ENCODE measurements at regions not wholly inside any gene's neighbourhood (a gene's known extent, or its start where the extent isn't known, plus 50 kb on each side); places are given as distances from the start of the nearest gene placed in this dataset.
A peak's percentile ranks its signal among the peaks of the same experiment; 100 is the strongest.

- CTCF ChIA-PET: no interaction called here
- POLR2A ChIA-PET: no interaction called here
- H3K4me3 ChIP-seq (ENCODE audit: low read depth, low read length): no peak overlapping the region
- H3K27me3 ChIP-seq (ENCODE audit: control insufficient read depth, insufficient read depth, low read length): no peaks in the 10 kb centered on the region
- H3K9me3 ChIP-seq (ENCODE audit: control insufficient read depth, insufficient read depth, low read length): no peaks in the 10 kb centered on the region; the same call in 1 of the 2 replicates
- no peak for DNase-seq (ENCODE audit: low read depth, low spot score)
- H3K27ac ChIP-seq (ENCODE audit: low read depth, low read length): no peak overlapping the region
- peak; percentile 25; the same call in 1 of the 2 replicates for TF ChIP-seq CTCF (IDR thresholded peaks at IDR 0.05; ENCODE audit: low read depth, low read length)
Observed at GRCh38 chr2:53473236-53473635, 294.4 kb upstream of the CHAC2 start.

GRCh38 chr2:53467467-53468180 lies 300.0 kb upstream of the CHAC2 start:
- no peak for TF ChIP-seq CTCF (IDR thresholded peaks at IDR 0.05; ENCODE audit: low read depth, low read length)
- no peak for DNase-seq (ENCODE audit: low read depth, low spot score)
- ChIA-PET POLR2A (interaction anchor here (0.6 kb wide), 1 partner anchor 238 kb away, joined by 3 read pairs; no protein-coding TSS in a partner anchor), CTCF (no interaction called here)
- no peak overlapping the region for H3K27ac ChIP-seq (ENCODE audit: low read depth, low read length)
- H3K27me3 ChIP-seq (ENCODE audit: control insufficient read depth, insufficient read depth, low read length): no peaks in the 10 kb centered on the region
- H3K9me3 ChIP-seq (ENCODE audit: control insufficient read depth, insufficient read depth, low read length): no peaks in the 10 kb centered on the region; the same call in 1 of the 2 replicates
- H3K4me3 ChIP-seq (ENCODE audit: low read depth, low read length): no peak overlapping the region

GRCh38 chr2:53463806-53464726 lies 303.5 kb upstream of the CHAC2 start:
- TF ChIP-seq CTCF (IDR thresholded peaks at IDR 0.05; ENCODE audit: low read depth, low read length): no peak
- Histone ChIP-seq H3K4me3 (ENCODE audit: low read depth, low read length) (no peak overlapping the region), H3K27ac (ENCODE audit: low read depth, low read length) (no peak overlapping the region), H3K27me3 (ENCODE audit: control insufficient read depth, insufficient read depth, low read length) (no peaks in the 10 kb centered on the region), H3K9me3 (ENCODE audit: control insufficient read depth, insufficient read depth, low read length) (no peaks in the 10 kb centered on the region)
- CTCF ChIA-PET: no interaction called here
- no peak for DNase-seq (ENCODE audit: low read depth, low spot score)
- POLR2A ChIA-PET: interaction anchor here (0.7 kb wide), 1 partner anchor 26 kb away, joined by 5 read pairs; no protein-coding TSS in a partner anchor

GRCh38 chr2:53460937-53461336 lies 306.7 kb upstream of the CHAC2 start:
- TF ChIP-seq CTCF (IDR thresholded peaks at IDR 0.05; ENCODE audit: low read depth, low read length): no peak
- Histone ChIP-seq H3K9me3 (ENCODE audit: control insufficient read depth, insufficient read depth, low read length) (no peaks in the 10 kb centered on the region), H3K4me3 (ENCODE audit: low read depth, low read length) (no peak overlapping the region), H3K27ac (ENCODE audit: low read depth, low read length) (no peak overlapping the region), H3K27me3 (ENCODE audit: control insufficient read depth, insufficient read depth, low read length) (no peaks in the 10 kb centered on the region)
- CTCF ChIA-PET: interaction anchor here (0.8 kb wide), 1 partner anchor 28 kb away, joined by 3 read pairs; no protein-coding TSS in a partner anchor
- DNase-seq (ENCODE audit: low read depth, low spot score): no peak
- POLR2A ChIA-PET: no interaction called here

GRCh38 chr2:53460347-53460746 lies 307.3 kb upstream of the CHAC2 start:
- CTCF ChIA-PET: no interaction called here
- Histone ChIP-seq H3K27ac (ENCODE audit: low read depth, low read length) (no peak overlapping the region), H3K27me3 (ENCODE audit: control insufficient read depth, insufficient read depth, low read length) (no peaks in the 10 kb centered on the region), H3K9me3 (ENCODE audit: control insufficient read depth, insufficient read depth, low read length) (no peaks in the 10 kb centered on the region), H3K4me3 (ENCODE audit: low read depth, low read length) (no peak overlapping the region)
- POLR2A ChIA-PET: no interaction called here
- TF ChIP-seq CTCF (IDR thresholded peaks at IDR 0.05; ENCODE audit: low read depth, low read length): no peak
- DNase-seq (ENCODE audit: low read depth, low spot score): no peak

Measured in AG04450 (cell line).